Fibroblast of gingiva (primary cell): ENCODE measurements at regions not wholly inside any gene's neighbourhood (a gene's known extent, or its start where the extent isn't known, plus 50 kb on each side); places are given as distances from the start of the nearest gene placed in this dataset.
A peak's percentile ranks its signal among the peaks of the same experiment; 100 is the strongest.

ENCODE experiments used
- DNase-seq: peaks from one replicate; pipeline ENCODE4 v3.0.0-alpha.2; 2011; ENCODE audit warnings: low read depth

DNA sequence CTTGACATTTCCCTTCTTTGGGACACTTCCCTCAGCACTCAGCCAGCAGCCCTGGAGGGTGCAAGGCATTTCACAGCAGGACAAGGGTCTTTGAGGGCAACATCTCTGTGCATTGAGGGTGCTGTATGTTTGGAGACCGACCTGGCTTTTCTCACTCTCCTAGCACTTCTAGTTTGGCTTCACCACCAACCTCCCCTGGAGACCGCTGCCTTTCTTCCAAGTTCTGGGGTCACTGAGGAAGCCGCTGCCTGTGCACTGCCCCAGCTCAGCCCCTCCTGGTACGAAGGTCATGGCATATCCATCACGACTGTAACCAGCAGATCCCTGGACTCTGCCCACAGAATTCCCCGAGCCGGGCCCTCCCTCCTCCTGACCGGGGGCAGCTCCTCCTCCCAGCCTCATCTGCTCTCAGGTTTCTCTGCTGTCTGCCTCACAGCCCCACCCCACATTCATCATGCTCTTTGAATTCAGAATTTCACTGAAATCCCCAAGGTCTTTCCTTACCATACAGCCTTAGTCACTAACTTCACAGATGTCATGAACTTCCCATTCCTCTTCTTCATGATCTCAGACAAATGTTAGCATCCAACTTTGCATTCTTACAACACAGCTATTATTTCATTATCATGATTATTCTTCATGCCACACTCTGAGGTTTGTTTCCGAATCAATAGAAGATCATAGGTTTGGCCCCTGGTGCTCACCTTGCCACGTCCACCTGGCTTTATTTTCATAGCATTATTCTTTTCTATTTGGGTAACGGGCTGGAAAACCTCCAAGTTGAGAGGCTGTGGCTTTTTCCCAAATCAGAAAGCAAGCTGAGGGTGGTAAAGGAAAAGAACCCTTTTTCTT, 113.0 kb upstream of the COPS8 start:
- peak; percentile 64 for DNase-seq

DNA sequence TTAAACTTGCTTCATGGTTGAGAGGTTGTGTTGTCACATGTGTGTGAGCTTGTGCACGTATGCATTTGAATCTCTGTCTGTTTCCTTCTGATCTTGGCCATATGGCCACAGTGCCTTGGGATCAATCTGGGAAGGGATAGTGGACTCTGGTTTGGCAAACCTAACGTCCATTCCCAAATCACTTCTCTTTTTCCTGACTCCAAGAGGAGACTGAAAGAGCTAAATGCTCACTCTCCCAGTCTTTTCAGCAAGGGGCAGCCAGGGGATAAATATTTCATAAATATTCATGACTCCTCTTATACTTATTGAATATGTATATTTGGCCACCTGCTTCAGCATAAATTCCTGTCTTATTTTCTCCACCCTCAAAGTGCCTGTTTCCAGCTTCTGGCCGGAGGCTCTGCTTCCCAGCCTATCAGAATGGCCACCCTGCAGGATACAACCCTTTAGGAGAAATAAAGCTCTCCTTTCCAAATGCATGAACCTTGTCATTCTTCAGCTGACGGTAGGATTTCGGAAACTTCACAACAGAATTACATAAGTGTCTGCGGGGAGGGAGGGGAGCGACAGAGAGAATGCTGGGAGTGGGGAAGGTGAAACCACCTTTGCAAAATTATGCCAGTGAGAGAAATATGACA, 112.2 kb upstream of the COPS8 start:
- DNase-seq, result no peak

GRCh38 chr2:236974148-236974547, 111.5 kb upstream of the COPS8 start:
- no peak for DNase-seq

DNA sequence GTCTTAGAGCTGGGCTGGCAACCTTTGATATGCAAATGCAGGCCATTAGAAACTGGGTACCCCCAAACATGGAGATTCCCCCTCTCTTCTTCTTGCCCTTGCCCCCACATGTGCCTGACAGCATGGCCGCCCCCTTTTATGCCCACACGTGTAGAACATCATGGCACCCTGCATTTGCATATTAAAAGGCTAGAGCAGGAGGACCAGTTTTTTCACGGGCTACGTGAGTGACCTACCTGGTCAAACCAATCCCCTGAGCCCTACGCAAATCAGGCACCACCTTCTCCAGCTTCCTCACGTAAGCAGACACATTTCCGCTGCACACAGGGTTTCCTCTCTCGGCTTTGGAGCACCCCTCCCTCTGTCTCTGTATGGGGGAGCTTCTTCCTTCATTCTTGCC, 110.9 kb upstream of the COPS8 start:
- no peak for DNase-seq

DNA sequence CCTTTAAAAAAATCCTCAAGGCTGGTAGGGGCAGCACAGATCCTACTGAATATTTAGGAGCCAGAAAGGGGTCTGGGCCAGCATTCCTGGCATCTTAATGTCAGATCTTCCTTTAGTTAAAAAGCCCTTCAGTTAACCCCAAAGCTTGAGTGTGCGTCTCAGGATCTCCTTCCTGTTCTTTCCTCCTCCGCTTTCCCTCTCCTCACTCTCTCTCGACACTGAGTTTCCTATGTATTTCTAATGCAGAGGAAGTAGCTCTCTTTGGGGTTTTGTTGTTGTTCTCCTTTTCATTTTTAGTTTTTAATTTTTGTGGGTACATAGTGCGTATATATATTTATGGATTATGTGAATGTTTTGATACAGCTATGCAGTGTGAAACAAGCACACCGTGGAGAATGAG, 109.9 kb upstream of the COPS8 start:
- DNase-seq, result no peak

DNA sequence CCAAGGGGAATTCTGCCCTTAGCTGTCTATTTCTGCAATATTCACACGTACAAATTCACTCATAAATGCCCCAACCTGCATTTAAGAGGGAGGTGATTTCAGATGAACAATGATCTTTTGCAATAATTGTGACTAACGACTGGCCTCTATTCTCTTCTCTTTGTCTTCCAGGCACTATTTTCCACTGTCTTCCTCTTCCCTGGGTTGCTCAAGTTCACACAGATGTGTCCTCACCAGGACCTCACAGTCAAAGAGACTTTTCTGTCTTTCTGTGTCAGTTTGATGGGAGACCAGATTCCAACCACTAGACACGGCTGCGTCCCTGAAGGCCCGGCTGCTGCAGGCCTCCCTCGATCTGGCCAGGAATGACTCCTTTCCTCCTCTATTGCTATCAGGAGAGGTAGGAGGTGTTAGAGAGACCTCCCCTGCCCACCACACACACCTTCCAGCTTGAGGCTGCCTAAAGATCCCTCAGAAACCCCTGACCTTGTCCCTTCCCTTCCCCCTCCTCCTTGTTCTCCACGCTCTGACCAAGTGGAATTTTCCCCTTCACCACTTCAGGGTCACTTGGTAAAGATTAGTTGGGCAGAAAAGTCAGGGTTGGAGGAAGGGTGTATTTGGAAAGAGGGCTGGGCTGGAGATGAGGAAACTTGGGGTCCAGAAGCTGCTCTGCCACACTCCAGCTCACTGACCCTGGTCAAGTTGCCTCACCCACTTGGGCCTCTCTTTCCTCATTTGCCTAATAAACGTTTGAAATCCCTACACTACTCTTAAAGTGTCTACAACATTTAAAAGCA, 109.2 kb upstream of the COPS8 start:
- DNase-seq, result no peak

DNA sequence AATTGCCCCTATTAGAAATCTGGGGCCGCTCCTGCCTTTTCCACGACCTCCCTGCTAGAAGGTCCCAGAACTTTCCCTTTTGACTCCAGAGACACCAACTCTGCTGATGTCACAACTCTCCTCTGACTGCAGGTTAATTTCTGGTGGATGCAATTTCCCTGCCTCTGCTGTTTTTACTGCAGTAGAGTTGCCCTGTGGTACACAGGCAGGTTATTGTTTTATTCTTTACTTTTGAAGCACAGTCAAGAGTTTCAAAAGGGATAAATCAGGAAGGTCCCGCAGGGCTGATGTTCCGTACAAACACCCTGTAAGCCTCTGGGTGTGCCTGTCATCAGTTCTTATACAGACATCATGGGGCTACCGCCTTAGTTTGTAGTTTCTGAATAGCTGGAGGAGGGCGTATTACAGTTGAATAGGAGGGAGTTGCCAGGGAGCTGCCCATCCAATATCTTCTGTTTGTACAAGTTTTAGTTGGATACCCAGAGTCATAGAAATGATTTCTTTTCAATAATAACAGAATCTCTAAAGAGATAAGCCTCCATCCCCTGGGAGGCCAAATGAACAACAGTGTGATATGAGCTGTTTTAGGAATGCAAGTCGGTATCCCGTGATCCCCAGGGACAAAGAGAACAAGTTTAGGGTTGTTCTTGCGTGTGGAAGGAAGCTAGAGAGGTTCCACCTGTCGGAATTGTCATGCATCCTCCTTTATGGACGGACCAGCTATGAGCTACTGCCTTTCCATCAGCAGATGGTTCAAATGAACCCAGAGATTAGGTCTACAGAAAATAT, 108.4 kb upstream of the COPS8 start:
- no peak for DNase-seq

GRCh38 chr2:236977852-236978398, 107.8 kb upstream of the COPS8 start:
- no peak for DNase-seq

- no peak for DNase-seq
Measured at GRCh38 chr2:236979664-236980063, 106.0 kb upstream of the COPS8 start.

DNA sequence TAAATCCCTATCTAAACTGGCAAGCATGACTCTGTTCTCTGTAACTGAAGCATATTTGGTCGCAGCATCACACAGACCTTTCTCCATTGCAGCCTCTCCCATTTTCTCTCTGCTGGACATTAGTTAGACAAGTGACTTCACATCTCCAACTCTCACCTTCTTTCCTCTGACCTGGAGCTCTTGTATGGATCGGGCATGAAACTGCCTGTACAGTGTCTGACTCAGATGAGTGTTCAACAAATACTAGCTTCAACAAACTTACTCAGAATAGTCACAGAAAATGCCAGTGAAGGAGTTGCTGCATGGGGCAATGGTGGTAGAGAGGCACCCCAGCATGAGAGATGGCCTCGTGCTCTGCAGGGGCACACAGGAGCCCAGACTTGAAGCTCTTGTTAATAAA, 104.7 kb upstream of the COPS8 start:
- DNase-seq, result no peak

GRCh38 chr2:236981701-236982485, 103.8 kb upstream of the COPS8 start:
- no peak for DNase-seq

- DNase-seq, result no peak
Measured at GRCh38 chr2:236982693-236983455, 102.8 kb upstream of the COPS8 start.

DNA sequence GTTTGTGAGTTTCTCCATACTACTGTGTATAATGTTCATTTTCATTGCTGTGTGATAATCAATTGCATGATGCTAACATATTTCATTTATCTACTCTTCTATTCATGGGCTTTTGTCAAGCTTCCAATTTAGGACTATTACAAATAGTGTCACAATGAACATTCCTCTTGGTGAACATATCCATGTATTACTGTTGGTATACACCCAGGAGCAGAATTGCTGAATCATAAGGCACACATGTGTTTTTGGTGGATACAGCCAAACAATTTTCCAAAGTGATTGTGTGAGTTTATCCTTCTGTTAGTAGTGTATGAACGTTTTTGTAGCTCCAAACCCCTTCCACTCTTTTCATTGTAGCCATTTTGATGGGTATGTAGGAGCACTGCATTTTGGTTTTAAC, 101.6 kb upstream of the COPS8 start:
- DNase-seq, result peak; percentile 67

- no peak for DNase-seq
Measured at GRCh38 chr2:236985761-236986339, 99.8 kb upstream of the COPS8 start.

- DNase-seq, result no peak
Measured at GRCh38 chr2:236986524-236987330, 99.0 kb upstream of the COPS8 start.

DNA sequence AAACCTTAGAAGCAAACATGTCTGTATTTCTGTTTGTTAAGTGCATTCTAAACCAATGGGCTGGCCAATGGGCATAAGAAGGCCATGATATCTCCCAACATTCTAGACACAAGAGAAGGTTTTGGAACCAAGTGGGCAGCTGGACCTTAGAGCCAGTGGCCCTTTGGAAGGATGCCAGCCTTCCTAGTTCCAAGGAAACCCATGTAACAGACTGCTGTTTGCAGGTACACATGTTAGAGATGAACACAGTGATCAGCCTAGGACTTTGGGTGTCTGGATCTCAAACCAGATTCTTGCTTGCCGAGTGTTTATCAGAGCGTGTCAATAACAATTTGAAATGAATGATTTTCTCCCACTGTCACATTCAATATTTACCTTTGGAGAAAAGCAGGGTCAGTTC, 97.5 kb upstream of the COPS8 start:
- no peak for DNase-seq

- DNase-seq, result peak; percentile 55
Measured at GRCh38 chr2:236988690-236989624, 96.7 kb upstream of the COPS8 start.

DNA sequence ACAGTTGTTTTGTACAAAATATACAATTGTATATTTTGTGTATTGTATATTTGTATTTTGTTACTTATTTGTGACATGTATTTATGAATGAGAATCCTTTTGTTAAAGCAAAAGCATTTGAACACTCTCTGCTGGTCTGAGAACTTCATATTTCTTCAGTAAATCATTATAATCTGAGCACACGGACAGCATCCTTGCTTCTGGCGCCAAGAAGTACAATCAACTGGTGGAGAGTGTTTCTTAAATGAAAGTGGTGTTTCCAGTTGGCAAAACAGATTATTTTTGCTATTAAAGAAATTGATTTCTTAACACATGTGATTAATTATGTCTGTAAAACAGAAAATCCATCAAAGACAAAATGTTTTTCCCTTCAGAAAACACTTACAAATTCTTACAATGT, 95.1 kb upstream of the COPS8 start:
- no peak for DNase-seq
